ENCODE measurements at regions not wholly inside any gene's neighbourhood (a gene's known extent, or its start where the extent isn't known, plus 50 kb on each side); places are given as distances from the start of the nearest gene placed in this dataset.
"Not testable (repeated sequence)": the region's sequence is repeated elsewhere in the genome, so short reads cannot be mapped to it uniquely, and the experiment has no call there.

- Histone ChIP-seq H3K27me3 (ENCODE audit: control insufficient read depth in 3 of 3, insufficient read depth in 3 of 3, low read length in 3 of 3) (no peaks in the 10 kb centered on the region), H3K9me3 (ENCODE audit: control insufficient read depth in 2 of 2, insufficient read depth in 1 of 2, low read depth in 1 of 2, low read length in 1 of 2) (no peaks in the 10 kb centered on the region), H3K4me1 (ENCODE audit: control insufficient read depth in 3 of 3, insufficient read depth in 2 of 3, low read depth in 1 of 3, low read length in 2 of 3) (no peaks in the 10 kb centered on the region), H3K36me3 (ENCODE audit: control insufficient read depth in 3 of 3, insufficient read depth in 2 of 3, low read depth in 1 of 3, low read length in 3 of 3) (no peaks in the 10 kb centered on the region), H3K27ac (ENCODE audit: low read depth in 1 of 3, low read length in 2 of 3) (no peak overlapping the region), H3K4me3 (ENCODE audit: low read depth in 1 of 3, low read length in 3 of 3) (no peak overlapping the region)
- no peak for DNase-seq
- no peak for FAIRE-seq
- 52 to 77% (median 56%) methylated on average over 1 of the region's 1 CpG for WGBS, 3 donors
These were observed 177.5 kb downstream of the ZIC3 start for GRCh38 chrX:137743414-137743813.

DNA sequence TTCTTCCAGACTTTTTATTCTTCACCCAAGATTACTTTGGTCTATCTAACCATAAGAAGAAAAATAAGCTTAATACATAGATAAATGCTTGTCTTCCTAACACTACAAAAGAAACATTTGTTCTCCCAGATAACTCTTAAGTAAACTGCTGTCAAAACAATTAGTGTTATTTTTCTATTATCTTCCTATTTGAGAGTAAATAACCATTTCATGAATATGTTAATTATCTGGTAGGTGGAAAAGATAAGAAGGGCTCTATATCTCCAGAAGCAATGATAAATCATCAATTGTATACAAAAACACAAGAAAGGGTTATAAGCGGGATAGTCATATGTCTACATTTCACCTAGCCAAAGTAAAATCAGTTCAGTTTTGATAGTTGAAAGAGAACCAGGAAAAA is 180.4 kb downstream of the ZIC3 start:
- FAIRE-seq = no peak
- Histone ChIP-seq H3K36me3 (ENCODE audit: control insufficient read depth in 3 of 3, insufficient read depth in 2 of 3, low read depth in 1 of 3, low read length in 3 of 3) (no peaks in the 10 kb centered on the region), H3K27ac (ENCODE audit: low read depth in 1 of 3, low read length in 2 of 3) (no peak overlapping the region), H3K4me1 (ENCODE audit: control insufficient read depth in 3 of 3, insufficient read depth in 2 of 3, low read depth in 1 of 3, low read length in 2 of 3) (no peaks in the 10 kb centered on the region), H3K4me3 (ENCODE audit: low read depth in 1 of 3, low read length in 3 of 3) (no peak overlapping the region), H3K9me3 (ENCODE audit: control insufficient read depth in 2 of 2, insufficient read depth in 1 of 2, low read depth in 1 of 2, low read length in 1 of 2) (no peaks in the 10 kb centered on the region), H3K27me3 (ENCODE audit: control insufficient read depth in 3 of 3, insufficient read depth in 3 of 3, low read length in 3 of 3) (no peaks in the 10 kb centered on the region)
- no peak for DNase-seq
- WGBS, 3 donors = 44 to 89% (median 67%) methylated on average over 1 of the region's 1 CpG

DNA sequence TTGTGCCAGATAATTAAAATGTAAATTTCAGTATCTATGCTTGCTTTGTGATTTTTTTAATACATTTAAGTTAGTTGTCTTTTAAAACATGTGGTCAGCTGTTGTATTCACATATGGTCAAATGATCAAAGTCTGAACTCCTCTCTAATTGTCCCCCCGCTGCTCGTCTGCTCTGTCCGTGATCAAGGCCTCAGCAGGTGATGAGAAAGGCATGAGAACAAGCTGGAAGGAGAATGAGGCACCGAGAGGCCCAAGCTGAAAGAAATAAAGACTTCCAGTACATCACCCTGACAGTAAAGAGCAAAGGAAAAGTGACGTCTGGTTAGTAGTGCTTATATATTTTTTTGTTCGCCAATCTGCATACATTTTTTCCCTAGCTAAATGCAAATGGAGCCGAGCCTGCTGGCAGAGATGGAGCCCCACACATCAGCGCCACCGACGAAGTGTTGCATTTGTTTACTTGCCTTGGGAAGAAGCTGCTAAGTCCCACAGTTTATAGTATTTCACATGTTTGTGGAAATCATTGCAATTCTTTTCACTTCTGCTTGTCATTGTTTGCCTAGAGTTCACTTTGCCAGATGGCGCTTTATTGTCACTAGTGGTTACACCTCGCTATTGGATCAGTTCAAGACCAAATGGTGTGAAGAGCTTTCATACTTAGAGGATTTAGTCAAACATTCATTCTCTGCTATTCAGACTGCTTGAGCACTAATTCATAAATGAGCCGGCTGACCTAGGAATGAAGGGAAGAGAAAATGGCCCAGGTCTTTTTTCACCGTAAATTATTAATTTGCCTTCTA is 181.5 kb downstream of the ZIC3 start:
- FAIRE-seq = no peak
- 39 to 43% (median 40%) methylated on average over 14 of the region's 14 CpGs for WGBS, 3 donors

GRCh38 chrX:137748827-137749226 is 182.9 kb downstream of the ZIC3 start:
- H3K36me3 ChIP-seq (ENCODE audit: control insufficient read depth in 3 of 3, insufficient read depth in 2 of 3, low read depth in 1 of 3, low read length in 3 of 3) = no peaks in the 10 kb centered on the region
- no peaks in the 10 kb centered on the region for H3K9me3 ChIP-seq (ENCODE audit: control insufficient read depth in 2 of 2, insufficient read depth in 1 of 2, low read depth in 1 of 2, low read length in 1 of 2)
- WGBS, 3 donors = 21 to 50% (median 35%) methylated on average over 7 of the region's 7 CpGs
- no peak for DNase-seq
- FAIRE-seq = no peak
- H3K27ac ChIP-seq (ENCODE audit: low read depth in 1 of 3, low read length in 2 of 3) = no peak overlapping the region
- H3K27me3 ChIP-seq (ENCODE audit: control insufficient read depth in 3 of 3, insufficient read depth in 3 of 3, low read length in 3 of 3) = no peaks in the 10 kb centered on the region
- no peaks in the 10 kb centered on the region for H3K4me1 ChIP-seq (ENCODE audit: control insufficient read depth in 3 of 3, insufficient read depth in 2 of 3, low read depth in 1 of 3, low read length in 2 of 3)
- no peak overlapping the region for H3K4me3 ChIP-seq (ENCODE audit: low read depth in 1 of 3, low read length in 3 of 3)

More for the DNA sequence above, 181.5 kb downstream of the ZIC3 start:
- no peak overlapping the region for H3K27ac ChIP-seq (ENCODE audit: low read depth in 1 of 3, low read length in 2 of 3)
- H3K36me3 ChIP-seq (ENCODE audit: control insufficient read depth in 3 of 3, insufficient read depth in 2 of 3, low read depth in 1 of 3, low read length in 3 of 3) = no peaks in the 10 kb centered on the region
- H3K9me3 ChIP-seq (ENCODE audit: control insufficient read depth in 2 of 2, insufficient read depth in 1 of 2, low read depth in 1 of 2, low read length in 1 of 2) = no peaks in the 10 kb centered on the region
- H3K4me3 ChIP-seq (ENCODE audit: low read depth in 1 of 3, low read length in 3 of 3) = no peak overlapping the region
- DNase-seq = no peak
- H3K27me3 ChIP-seq (ENCODE audit: control insufficient read depth in 3 of 3, insufficient read depth in 3 of 3, low read length in 3 of 3) = no peaks in the 10 kb centered on the region
- H3K4me1 ChIP-seq (ENCODE audit: control insufficient read depth in 3 of 3, insufficient read depth in 2 of 3, low read depth in 1 of 3, low read length in 2 of 3) = no peaks in the 10 kb centered on the region

GRCh38 chrX:137749246-137749645 is 183.3 kb downstream of the ZIC3 start:
- H3K27me3 ChIP-seq (ENCODE audit: control insufficient read depth in 3 of 3, insufficient read depth in 3 of 3, low read length in 3 of 3) = no peaks in the 10 kb centered on the region
- H3K4me3 ChIP-seq (ENCODE audit: low read depth in 1 of 3, low read length in 3 of 3) = no peak overlapping the region
- DNase-seq (no peak), FAIRE-seq (no peak)
- no peaks in the 10 kb centered on the region for H3K9me3 ChIP-seq (ENCODE audit: control insufficient read depth in 2 of 2, insufficient read depth in 1 of 2, low read depth in 1 of 2, low read length in 1 of 2)
- WGBS, 3 donors = 7 to 21% (median 16%) methylated on average over 3 of the region's 3 CpGs
- no peak overlapping the region for H3K27ac ChIP-seq (ENCODE audit: low read depth in 1 of 3, low read length in 2 of 3)
- no peaks in the 10 kb centered on the region for H3K36me3 ChIP-seq (ENCODE audit: control insufficient read depth in 3 of 3, insufficient read depth in 2 of 3, low read depth in 1 of 3, low read length in 3 of 3)
- H3K4me1 ChIP-seq (ENCODE audit: control insufficient read depth in 3 of 3, insufficient read depth in 2 of 3, low read depth in 1 of 3, low read length in 2 of 3) = no peaks in the 10 kb centered on the region

DNA sequence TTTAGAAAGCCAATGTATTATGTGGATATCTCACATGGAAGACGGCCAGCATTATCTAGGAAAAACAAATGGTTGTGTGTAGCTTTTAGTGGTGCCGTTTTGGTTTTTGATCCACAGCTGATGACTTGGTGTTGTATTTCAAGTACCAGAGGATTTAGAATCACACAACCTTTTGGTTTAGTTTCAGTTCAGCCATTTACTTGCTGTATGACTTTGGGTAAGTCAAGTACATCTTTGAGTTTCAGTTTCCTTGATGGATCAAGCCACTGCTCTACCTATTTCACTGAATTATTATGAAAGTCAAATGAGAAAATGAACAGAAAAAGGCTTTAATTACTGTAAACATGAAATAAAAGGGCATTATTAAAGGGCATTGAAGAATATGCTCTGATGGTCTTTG is 205.6 kb downstream of the ZIC3 start:
- Histone ChIP-seq H3K4me3 (ENCODE audit: low read depth in 1 of 3, low read length in 3 of 3) (no peak overlapping the region), H3K36me3 (ENCODE audit: control insufficient read depth in 3 of 3, insufficient read depth in 2 of 3, low read depth in 1 of 3, low read length in 3 of 3) (no peaks in the 10 kb centered on the region), H3K27me3 (ENCODE audit: control insufficient read depth in 3 of 3, insufficient read depth in 3 of 3, low read length in 3 of 3) (no peaks in the 10 kb centered on the region), H3K4me1 (ENCODE audit: control insufficient read depth in 3 of 3, insufficient read depth in 2 of 3, low read depth in 1 of 3, low read length in 2 of 3) (no peaks in the 10 kb centered on the region), H3K27ac (ENCODE audit: low read depth in 1 of 3, low read length in 2 of 3) (no peak overlapping the region), H3K9me3 (ENCODE audit: control insufficient read depth in 2 of 2, insufficient read depth in 1 of 2, low read depth in 1 of 2, low read length in 1 of 2) (no peaks in the 10 kb centered on the region)
- DNase-seq = no peak
- no peak for FAIRE-seq
- 65 to 75% (median 73%) methylated on average over 2 of the region's 2 CpGs for WGBS, 3 donors

GRCh38 chrX:137792214-137792613 is 226.3 kb downstream of the ZIC3 start:
- 76 to 89% (median 77%) methylated on average over 5 to 8 of the region's 8 CpGs for WGBS, 3 donors
- Histone ChIP-seq H3K4me3 (ENCODE audit: low read depth in 1 of 3, low read length in 3 of 3) (no peak overlapping the region), H3K36me3 (ENCODE audit: control insufficient read depth in 3 of 3, insufficient read depth in 2 of 3, low read depth in 1 of 3, low read length in 3 of 3) (no peaks in the 10 kb centered on the region), H3K9me3 (ENCODE audit: control insufficient read depth in 2 of 2, insufficient read depth in 1 of 2, low read depth in 1 of 2, low read length in 1 of 2) (no peaks in the 10 kb centered on the region), H3K27ac (ENCODE audit: low read depth in 1 of 3, low read length in 2 of 3) (no peak overlapping the region), H3K27me3 (ENCODE audit: control insufficient read depth in 3 of 3, insufficient read depth in 3 of 3, low read length in 3 of 3) (no peaks in the 10 kb centered on the region), H3K4me1 (ENCODE audit: control insufficient read depth in 3 of 3, insufficient read depth in 2 of 3, low read depth in 1 of 3, low read length in 2 of 3) (no peaks in the 10 kb centered on the region)
- no peak for DNase-seq
- FAIRE-seq = no peak

GRCh38 chrX:137797926-137798325 is 232.0 kb downstream of the ZIC3 start:
- H3K27ac ChIP-seq (ENCODE audit: low read depth in 1 of 3, low read length in 2 of 3); H3K27me3 ChIP-seq (ENCODE audit: control insufficient read depth in 3 of 3, insufficient read depth in 3 of 3, low read length in 3 of 3); H3K36me3 ChIP-seq (ENCODE audit: control insufficient read depth in 3 of 3, insufficient read depth in 2 of 3, low read depth in 1 of 3, low read length in 3 of 3); DNase-seq; H3K4me1 ChIP-seq (ENCODE audit: control insufficient read depth in 3 of 3, insufficient read depth in 2 of 3, low read depth in 1 of 3, low read length in 2 of 3); H3K4me3 ChIP-seq (ENCODE audit: low read depth in 1 of 3, low read length in 3 of 3); H3K9me3 ChIP-seq (ENCODE audit: control insufficient read depth in 2 of 2, insufficient read depth in 1 of 2, low read depth in 1 of 2, low read length in 1 of 2); FAIRE-seq: not testable (repeated sequence)
- WGBS, 3 donors = 74 to 95% (median 90%) methylated on average over 3 of the region's 3 CpGs

DNA sequence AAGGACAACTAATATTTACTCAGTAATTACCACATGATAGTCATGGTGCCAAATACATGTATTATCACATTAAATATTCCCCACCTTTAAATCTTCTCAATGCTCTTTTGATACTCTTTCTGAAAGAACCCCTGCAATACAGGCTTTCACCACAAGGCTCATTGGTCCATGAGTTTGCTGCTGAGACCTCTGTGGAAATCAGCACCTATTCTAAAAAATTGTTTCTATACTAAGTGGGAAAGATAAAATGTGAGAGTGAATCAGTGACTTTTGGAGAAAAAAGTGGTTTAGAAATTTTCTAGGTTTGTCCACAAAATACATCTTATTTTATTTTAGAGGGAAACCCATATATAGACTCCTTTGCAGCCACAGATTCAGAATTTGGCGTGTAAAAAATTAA is 257.3 kb downstream of the ZIC3 start:
- 85 to 89% (median 85%) methylated on average over 1 of the region's 1 CpG for WGBS, 3 donors

More for the DNA sequence above, 257.3 kb downstream of the ZIC3 start:
- DNase-seq (no peak), FAIRE-seq (no peak)
- Histone ChIP-seq H3K27ac (ENCODE audit: low read depth in 1 of 3, low read length in 2 of 3) (no peak overlapping the region), H3K36me3 (ENCODE audit: control insufficient read depth in 3 of 3, insufficient read depth in 2 of 3, low read depth in 1 of 3, low read length in 3 of 3) (no peaks in the 10 kb centered on the region), H3K4me3 (ENCODE audit: low read depth in 1 of 3, low read length in 3 of 3) (no peak overlapping the region), H3K9me3 (ENCODE audit: control insufficient read depth in 2 of 2, insufficient read depth in 1 of 2, low read depth in 1 of 2, low read length in 1 of 2) (no peaks in the 10 kb centered on the region), H3K27me3 (ENCODE audit: control insufficient read depth in 3 of 3, insufficient read depth in 3 of 3, low read length in 3 of 3) (no peaks in the 10 kb centered on the region), H3K4me1 (ENCODE audit: control insufficient read depth in 3 of 3, insufficient read depth in 2 of 3, low read depth in 1 of 3, low read length in 2 of 3) (no peaks in the 10 kb centered on the region)
